Transverse colon (tissue), 1 donor: ENCODE measurements at regions not wholly inside any gene's neighbourhood (a gene's known extent, or its start where the extent isn't known, plus 50 kb on each side); places are given as distances from the start of the nearest gene placed in this dataset.

ENCODE experiments used
- EP300 ChIP-seq: sonication (generic); formaldehyde crosslinking; IDR thresholded peaks from one replicate; pipeline ENCODE4 v1.6.1; 2017; ENCODE audit warnings: antibody characterized with exemption, low read depth
- POLR2A ChIP-seq: fragments of 450-650 bp; IDR thresholded peaks from one replicate; pipeline ENCODE4 v1.6.1; 2016; ENCODE audit warnings: antibody characterized with exemption, mild to moderate bottlenecking, moderate library complexity

DNA sequence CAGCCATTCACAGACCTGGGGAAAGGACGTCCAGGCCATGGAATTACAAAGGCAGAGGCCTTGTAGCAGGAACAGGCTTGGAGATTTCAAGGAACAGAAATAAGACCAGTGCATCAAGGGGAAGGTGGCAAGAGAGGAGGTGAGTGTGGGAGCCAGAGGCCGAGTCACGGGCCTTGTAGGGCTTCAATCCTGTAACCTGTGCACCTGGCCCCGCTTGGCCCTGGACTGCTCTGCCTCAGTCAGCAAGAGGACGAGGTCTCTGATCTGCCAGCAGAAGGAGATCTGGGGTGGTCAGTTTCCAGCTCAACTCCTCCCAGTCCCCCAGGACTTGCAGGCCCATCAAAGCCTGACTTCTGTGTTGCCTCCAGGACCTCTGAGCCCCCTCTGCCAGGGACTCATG, 200.8 kb downstream of the VRK1 start:
- TF ChIP-seq EP300 = no peak
- no peak for TF ChIP-seq POLR2A
